ENCODE measurements at regions not wholly inside any gene's neighbourhood (a gene's known extent, or its start where the extent isn't known, plus 50 kb on each side); places are given as distances from the start of the nearest gene placed in this dataset.

- intact Hi-C loops (cut with DNase I): no loop called here
- TF ChIP-seq POLR2AphosphoS5 (IDR thresholded peaks at IDR 0.05): no peak
- TF ChIP-seq CTCF (IDR thresholded peaks at IDR 0.05): no peak
- no peak for TF ChIP-seq POLR2A (IDR thresholded peaks at IDR 0.05; ENCODE audit: low read depth)
- no peak for TF ChIP-seq EP300 (IDR thresholded peaks at IDR 0.05)
- Histone ChIP-seq H3K27ac (replicated peaks in 1 of 4) (no peak overlapping the region), H3K36me3 (no peaks in the 10 kb centered on the region), H3K4me3 (no peak overlapping the region), H3K4me1 (no peaks in the 10 kb centered on the region), H3K9me3 (no peaks in the 10 kb centered on the region), H3K27me3 (peaks cover 0 to 31% (median 0%) of the 10 kb centered on the region in 4 donors)
- 86% methylated on average over 7 of the region's 7 CpGs for WGBS
- no peak for DNase-seq (ENCODE audit: extremely low spot score)
Measured at GRCh38 chr6:8234321-8234720, 132.0 kb upstream of the EEF1E1 start.

- intact Hi-C loops (cut with DNase I): no loop called here
- Histone ChIP-seq H3K36me3 (no peaks in the 10 kb centered on the region), H3K4me3 (no peak overlapping the region), H3K4me1 (no peaks in the 10 kb centered on the region), H3K9me3 (no peaks in the 10 kb centered on the region), H3K27me3 (peaks cover 0 to 34% (median 0%) of the 10 kb centered on the region in 4 donors), H3K27ac (replicated peaks in 1 of 4) (no peak overlapping the region)
- 87% methylated on average over 5 of the region's 5 CpGs for WGBS
- TF ChIP-seq CTCF (IDR thresholded peaks at IDR 0.05): no peak
- no peak for DNase-seq (ENCODE audit: extremely low spot score)
Measured at GRCh38 chr6:8231956-8232355, 129.6 kb upstream of the EEF1E1 start.

- no peaks in the 10 kb centered on the region for H3K9me3 ChIP-seq
- intact Hi-C loops (cut with DNase I): no loop called here
- no peak overlapping the region for H3K4me3 ChIP-seq
- H3K27ac ChIP-seq (replicated peaks in 1 of 4): no peak overlapping the region
- 41% methylated on average over 8 of the region's 8 CpGs for WGBS
- peaks cover 0 to 18% (median 0%) of the 10 kb centered on the region in 4 donors for H3K27me3 ChIP-seq
- DNase-seq (ENCODE audit: extremely low spot score): no peak
- no peaks in the 10 kb centered on the region for H3K4me1 ChIP-seq
- TF ChIP-seq POLR2AphosphoS5 (IDR thresholded peaks at IDR 0.05) (no peak), POLR2A (IDR thresholded peaks at IDR 0.05; ENCODE audit: low read depth) (no peak), CTCF (IDR thresholded peaks at IDR 0.05) (no peak), EP300 (IDR thresholded peaks at IDR 0.05) (no peak)
- no peaks in the 10 kb centered on the region for H3K36me3 ChIP-seq
Measured at GRCh38 chr6:8229915-8230756, 127.8 kb upstream of the EEF1E1 start.

- TF ChIP-seq POLR2A (IDR thresholded peaks at IDR 0.05; ENCODE audit: low read depth) (no peak), POLR2AphosphoS5 (IDR thresholded peaks at IDR 0.05) (no peak), CTCF (IDR thresholded peaks at IDR 0.05) (no peak), EP300 (IDR thresholded peaks at IDR 0.05) (no peak)
- no peak overlapping the region for H3K4me3 ChIP-seq
- intact Hi-C loops (cut with DNase I): no loop called here
- H3K4me1 ChIP-seq: no peaks in the 10 kb centered on the region
- H3K9me3 ChIP-seq: no peaks in the 10 kb centered on the region
- no peak overlapping the region for H3K27ac ChIP-seq (replicated peaks in 1 of 4)
- peaks cover 0 to 15% (median 0%) of the 10 kb centered on the region in 4 donors for H3K27me3 ChIP-seq
- DNase-seq (ENCODE audit: extremely low spot score): no peak
- WGBS: 84% methylated on average over 5 of the region's 5 CpGs
- H3K36me3 ChIP-seq: no peaks in the 10 kb centered on the region
Measured at GRCh38 chr6:8225113-8225512, 122.8 kb upstream of the EEF1E1 start.

- DNase-seq (ENCODE audit: extremely low spot score): no peak
- Histone ChIP-seq H3K36me3 (no peaks in the 10 kb centered on the region), H3K4me1 (no peaks in the 10 kb centered on the region), H3K27me3 (peaks cover 0 to 2% (median 0%) of the 10 kb centered on the region in 4 donors), H3K9me3 (no peaks in the 10 kb centered on the region), H3K27ac (replicated peaks in 1 of 4) (no peak overlapping the region), H3K4me3 (no peak overlapping the region)
- intact Hi-C loops (cut with DNase I): no loop called here
- 84% methylated on average over 2 of the region's 2 CpGs for WGBS
- TF ChIP-seq EP300 (IDR thresholded peaks at IDR 0.05) (no peak), POLR2AphosphoS5 (IDR thresholded peaks at IDR 0.05) (no peak), CTCF (IDR thresholded peaks at IDR 0.05) (no peak), POLR2A (IDR thresholded peaks at IDR 0.05; ENCODE audit: low read depth) (no peak)
Measured at GRCh38 chr6:8223678-8224077, 121.3 kb upstream of the EEF1E1 start.
